ENCODE measurements at regions not wholly inside any gene's neighbourhood (a gene's known extent, or its start where the extent isn't known, plus 50 kb on each side); places are given as distances from the start of the nearest gene placed in this dataset.
A peak's percentile ranks its signal among the peaks of the same experiment; 100 is the strongest.

DNA sequence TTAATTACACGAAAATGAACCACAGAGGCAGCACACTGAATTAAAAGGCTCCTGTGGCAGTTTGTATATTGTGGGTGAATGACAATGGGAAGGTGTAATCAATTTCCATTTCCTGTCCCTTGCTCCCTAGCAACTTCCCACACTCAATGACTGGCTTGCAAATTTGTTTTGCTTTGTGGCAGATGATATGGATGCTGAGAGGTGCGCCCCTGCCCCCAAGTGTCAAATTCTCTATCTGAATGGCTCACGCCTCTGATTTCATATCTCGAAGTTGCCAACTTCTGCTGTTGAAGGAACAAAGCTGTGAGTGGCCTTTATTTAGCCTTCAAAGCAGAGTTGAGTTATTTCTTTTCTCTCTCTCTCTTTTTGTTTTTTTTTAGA, 86.0 kb downstream of the FOXD2 start:
- H3K4me1 ChIP-seq: no peaks in the 10 kb centered on the region
- peaks cover 0 to 1% (median 0%) of the 10 kb centered on the region in 3 donors for H3K9me3 ChIP-seq
- intact Hi-C loops (cut with DNase I): no loop called here
- WGBS, 2 donors: 52 to 54% methylated on average over 4 of the region's 4 CpGs
- H3K4me3 ChIP-seq: no peak overlapping the region
- H3K27ac ChIP-seq: no peak overlapping the region
- TF ChIP-seq POLR2A (IDR thresholded peaks at IDR 0.05): no peak
- TF ChIP-seq, protein P1, sequence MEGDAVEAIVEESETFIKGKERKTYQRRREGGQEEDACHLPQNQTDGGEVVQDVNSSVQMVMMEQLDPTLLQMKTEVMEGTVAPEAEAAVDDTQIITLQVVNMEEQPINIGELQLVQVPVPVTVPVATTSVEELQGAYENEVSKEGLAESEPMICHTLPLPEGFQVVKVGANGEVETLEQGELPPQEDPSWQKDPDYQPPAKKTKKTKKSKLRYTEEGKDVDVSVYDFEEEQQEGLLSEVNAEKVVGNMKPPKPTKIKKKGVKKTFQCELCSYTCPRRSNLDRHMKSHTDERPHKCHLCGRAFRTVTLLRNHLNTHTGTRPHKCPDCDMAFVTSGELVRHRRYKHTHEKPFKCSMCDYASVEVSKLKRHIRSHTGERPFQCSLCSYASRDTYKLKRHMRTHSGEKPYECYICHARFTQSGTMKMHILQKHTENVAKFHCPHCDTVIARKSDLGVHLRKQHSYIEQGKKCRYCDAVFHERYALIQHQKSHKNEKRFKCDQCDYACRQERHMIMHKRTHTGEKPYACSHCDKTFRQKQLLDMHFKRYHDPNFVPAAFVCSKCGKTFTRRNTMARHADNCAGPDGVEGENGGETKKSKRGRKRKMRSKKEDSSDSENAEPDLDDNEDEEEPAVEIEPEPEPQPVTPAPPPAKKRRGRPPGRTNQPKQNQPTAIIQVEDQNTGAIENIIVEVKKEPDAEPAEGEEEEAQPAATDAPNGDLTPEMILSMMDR (IDR thresholded peaks at IDR 0.05): no peak
- DNase-seq: no peak
- H3K27me3 ChIP-seq: peaks cover 0 to 89% (median 0%) of the 10 kb centered on the region in 4 donors
- H3K36me3 ChIP-seq: no peaks in the 10 kb centered on the region

DNA sequence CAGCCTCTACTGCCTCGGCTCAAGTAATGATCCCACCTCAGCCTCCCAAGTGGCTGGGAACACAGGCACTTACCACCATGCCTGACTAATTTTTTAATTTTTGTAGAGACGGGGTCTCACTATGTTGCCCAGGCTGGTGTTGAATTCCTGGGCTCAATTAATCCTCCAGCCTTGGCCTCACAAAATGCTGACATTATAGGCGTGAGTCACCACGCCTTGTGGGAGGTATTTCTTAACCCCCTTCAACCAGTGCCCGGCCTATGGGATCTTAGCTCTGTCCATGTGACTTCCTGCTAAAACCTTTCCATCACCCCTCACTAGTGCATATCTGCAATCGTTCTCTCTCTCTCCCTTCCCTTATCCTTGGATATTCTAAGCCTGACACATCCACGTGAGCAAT, 86.4 kb downstream of the FOXD2 start:
- H3K27ac ChIP-seq: no peak overlapping the region
- no peaks in the 10 kb centered on the region for H3K36me3 ChIP-seq
- no peaks in the 10 kb centered on the region for H3K4me1 ChIP-seq
- intact Hi-C loops (cut with DNase I): no loop called here
- 57 to 58% methylated on average over 7 of the region's 7 CpGs for WGBS, 2 donors
- peaks cover 0 to 90% (median 0%) of the 10 kb centered on the region in 4 donors for H3K27me3 ChIP-seq
- H3K9me3 ChIP-seq: peaks cover 0 to 6% (median 4%) of the 10 kb centered on the region in 3 donors
- TF ChIP-seq, protein P1 (IDR thresholded peaks at IDR 0.05): no peak
- TF ChIP-seq POLR2A (IDR thresholded peaks at IDR 0.05): no peak
- no peak overlapping the region for H3K4me3 ChIP-seq
- no peak for DNase-seq

DNA sequence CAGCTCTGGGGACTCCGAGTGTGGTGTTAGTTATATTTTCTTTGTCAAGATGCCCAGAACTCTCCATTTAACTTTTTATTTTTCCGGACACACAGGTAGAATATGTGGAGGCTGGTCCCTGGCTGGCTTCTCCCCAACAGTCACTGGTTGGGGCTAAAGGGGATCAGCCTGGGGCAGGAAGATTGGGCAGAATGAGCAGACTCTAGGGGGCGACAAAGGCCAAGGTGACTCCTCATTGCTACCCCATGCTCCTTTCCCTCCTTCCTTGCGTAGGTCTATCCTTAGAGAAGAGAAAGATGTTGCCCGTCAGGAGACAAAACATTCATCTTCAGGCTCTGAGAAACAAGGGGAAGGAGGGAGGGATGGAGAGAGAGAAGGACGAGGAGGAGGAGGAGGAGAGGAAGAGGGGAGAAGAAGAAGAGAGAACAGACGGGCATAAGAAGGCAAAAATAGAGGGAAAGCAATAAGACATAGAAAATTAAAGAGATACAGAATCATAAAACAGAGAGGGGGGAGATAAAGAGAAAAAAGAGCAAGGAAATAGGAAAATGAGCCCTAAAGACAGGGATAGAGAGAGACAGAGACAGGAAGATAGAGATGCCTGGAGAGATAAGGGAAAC, 89.9 kb downstream of the FOXD2 start:
- Histone ChIP-seq H3K4me3 (no peak overlapping the region), H3K27ac (no peak overlapping the region), H3K27me3 (peaks cover 0 to 84% (median 0%) of the 10 kb centered on the region in 4 donors), H3K4me1 (peaks cover 0 to 3% (median 2%) of the 10 kb centered on the region in 3 donors), H3K9me3 (peaks cover 0 to 11% (median 11%) of the 10 kb centered on the region in 3 donors), H3K36me3 (no peaks in the 10 kb centered on the region)
- DNase-seq: no peak
- intact Hi-C loops (cut with DNase I): no loop called here
- no peak for TF ChIP-seq POLR2A (IDR thresholded peaks at IDR 0.05)
- TF ChIP-seq, protein P1 (IDR thresholded peaks at IDR 0.05): peak in 5 of 6 experiments; percentile 26 to 66 (median 30)
- 50 to 62% methylated on average over 7 of the region's 7 CpGs for WGBS, 2 donors

DNA sequence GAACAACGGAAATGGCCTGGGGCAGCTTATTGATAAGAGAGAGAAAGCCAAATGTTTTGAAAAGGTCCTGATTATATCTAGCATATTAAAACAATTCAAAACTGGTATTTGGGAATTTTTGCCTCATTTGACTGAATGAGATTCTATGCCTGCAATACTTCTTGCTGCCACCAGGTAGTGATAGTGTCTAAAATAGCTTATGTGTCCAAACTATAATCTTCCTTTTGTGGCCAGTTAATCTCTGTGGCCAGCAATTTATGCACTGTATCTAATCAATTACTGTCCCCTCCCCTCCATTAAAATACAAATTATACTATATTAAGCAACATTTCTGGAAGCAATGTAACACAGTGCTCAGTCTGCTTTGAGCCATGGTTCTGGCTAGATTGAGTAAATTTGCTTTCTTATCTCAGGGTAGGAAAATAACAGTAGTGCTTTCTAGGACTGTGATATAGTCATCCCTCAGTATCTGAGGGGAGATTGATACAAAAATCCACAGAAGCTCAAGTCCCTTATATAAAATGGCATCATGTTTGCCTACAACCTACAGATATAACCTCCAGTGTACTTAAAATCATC, 91.8 kb downstream of the FOXD2 start:
- H3K27me3 ChIP-seq: peaks cover 0 to 85% (median 0%) of the 10 kb centered on the region in 4 donors
- H3K27ac ChIP-seq: no peak overlapping the region
- H3K9me3 ChIP-seq: peaks cover 0 to 11% (median 11%) of the 10 kb centered on the region in 3 donors
- 60 to 76% methylated on average over 1 of the region's 1 CpG for WGBS, 2 donors
- no peaks in the 10 kb centered on the region for H3K36me3 ChIP-seq
- DNase-seq: no peak
- H3K4me3 ChIP-seq: no peak overlapping the region
- TF ChIP-seq POLR2A (IDR thresholded peaks at IDR 0.05): no peak
- TF ChIP-seq, protein P1 (IDR thresholded peaks at IDR 0.05): peak in 5 of 6 experiments; percentile 23 to 74 (median 29)
- H3K4me1 ChIP-seq: peaks cover 2 to 18% (median 5%) of the 10 kb centered on the region in 3 donors
- intact Hi-C loops (cut with DNase I): loop anchor here (10.0 kb wide), 1 partner anchor 185 kb away; no protein-coding TSS in a partner anchor

Measured in esophagus squamous epithelium (tissue), 5 donors.